K562 (cell line): ENCODE measurements at regions not wholly inside any gene's neighbourhood (a gene's known extent, or its start where the extent isn't known, plus 50 kb on each side); places are given as distances from the start of the nearest gene placed in this dataset.

Source experiments
- ATAC-seq: fragments of 200-7000 bp; cut with Tn5 transposase; 3 replicates; pipeline ENCODE4 v1.9.1; 2020; ENCODE audit warnings: moderate library complexity
- BruUV-seq: library from RNA; stranded (reverse); fragments of 400-500 nt; replicated peaks from 2 replicates; lab custom pipeline; 2021; lab: Mats Ljungman, UMichigan
- CTCF ChIA-PET: fragments of 300-600 bp; formaldehyde crosslinking; extraction: SDS; loops from one replicate; lab custom pipeline; 2021; ENCODE audit warnings: low intra/inter-chr PET ratio; lab: Yijun Ruan, JAX
- POLR2A ChIA-PET: fragments of 300-600, 350-650 bp; sonication (Branson Sonifier 250); formaldehyde crosslinking; extraction: SDS; loops from one replicate; lab custom pipeline; 2021; ENCODE audit warnings: antibody characterized with exemption, inconsistent platforms; lab: Yijun Ruan, JAX
- DNase-seq, 4 experiments: peaks; one replicate each; pipeline versions ENCODE4 v3.0.0 to v3.0.0-alpha.2; 2011 to 2018; ENCODE audit warnings: low spot score in 3 of 4, mixed read lengths in 3 of 4; ENCODE audit errors: extremely low read depth in 1 of 4
- FAIRE-seq: peaks from 2 replicates; lab custom pipeline; 2011; peaks lifted over from hg19 to GRCh38; lab: Jason Lieb, UNC
- H2AFZ ChIP-seq: 2 replicates; pipeline ENCODE4 v1.6.0; 2011; ENCODE audit warnings: low read depth, low read length, control low read depth, inconsistent platforms
- H3K27ac ChIP-seq: fragments of 200-600 bp; 3 replicates; pipeline ENCODE4 v1.8.0; 2011; ENCODE audit warnings: low read depth, mild to moderate bottlenecking, control low read depth, inconsistent platforms, low read length, moderate library complexity, mixed read lengths; ENCODE audit errors: extremely low read depth
- H3K27me3 ChIP-seq, 2 experiments: fragments of 300-600 bp in 1 of 2; 2 replicates in 1 of 2; 3 replicates in 1 of 2; pipeline versions ENCODE4 v1.6.0 to v1.8.0; 2011; ENCODE audit warnings: inconsistent platforms in 2 of 2, low read length in 2 of 2, mild to moderate bottlenecking in 1 of 2, mixed read lengths in 1 of 2, moderate library complexity in 1 of 2; ENCODE audit not compliant: control insufficient read depth in 2 of 2, insufficient read depth in 2 of 2
- H3K36me3 ChIP-seq: fragments of 300-600 bp; 3 replicates; pipeline ENCODE4 v1.8.0; 2011; ENCODE audit warnings: mild to moderate bottlenecking, low read length, inconsistent platforms; ENCODE audit not compliant: control insufficient read depth, insufficient read depth
- H3K4me1 ChIP-seq, 2 experiments: fragments of 200-600 bp in 1 of 2; replicated peaks in 1 of 2; 2 replicates in 1 of 2; 3 replicates in 1 of 2; pipeline versions ENCODE4 v1.5.1 to v1.8.0; 2011; ENCODE audit warnings: inconsistent platforms in 2 of 2, low read length in 2 of 2, mild to moderate bottlenecking in 1 of 2, mixed read lengths in 1 of 2, moderate library complexity in 1 of 2; ENCODE audit not compliant: control insufficient read depth in 2 of 2, insufficient read depth in 2 of 2
- H3K4me2 ChIP-seq: 2 replicates; pipeline ENCODE4 v1.6.1; 2011; ENCODE audit warnings: low read length, control low read depth, inconsistent platforms, mixed read lengths; ENCODE audit not compliant: insufficient read depth
- H3K4me3 ChIP-seq: fragments of 200-600 bp; sonication (generic), shearing (Covaris generic); 2 replicates; pipeline ENCODE4 v1.5.1; 2016; ENCODE audit warnings: control low read depth, inconsistent platforms
- H3K79me2 ChIP-seq: fragments of 200-600 bp; 3 replicates; pipeline ENCODE4 v1.8.0; 2011; ENCODE audit warnings: low read length, inconsistent platforms; ENCODE audit not compliant: control insufficient read depth, insufficient read depth
- H3K9ac ChIP-seq, 2 experiments: 2 replicates each; pipeline versions ENCODE4 v1.6.0 to v1.6.1; 2011; ENCODE audit warnings: low read depth in 2 of 2, low read length in 2 of 2, control low read depth in 1 of 2, inconsistent platforms in 1 of 2, mild to moderate bottlenecking in 1 of 2, mixed read lengths in 1 of 2; ENCODE audit not compliant: insufficient read depth in 1 of 2
- H3K9me1 ChIP-seq: one replicate; pipeline ENCODE4 v1.6.0; 2011; ENCODE audit warnings: inconsistent platforms, mild to moderate bottlenecking, low read length, moderate library complexity; ENCODE audit not compliant: control insufficient read depth, insufficient read depth
- H3K9me3 ChIP-seq: replicated peaks from 2 replicates; pipeline ENCODE4 v1.5.1; 2011; ENCODE audit warnings: low read depth, low read length, inconsistent platforms; ENCODE audit not compliant: control insufficient read depth, insufficient read depth
- H4K20me1 ChIP-seq: replicated peaks from 2 replicates; pipeline ENCODE4 v1.6.1; 2011; ENCODE audit warnings: low read length, inconsistent platforms, mixed read lengths; ENCODE audit not compliant: control insufficient read depth, insufficient read depth
- ARHGAP35 ChIP-seq: fragments of 450-650 bp; IDR thresholded peaks from 2 replicates; pipeline ENCODE4 v1.6.1; 2018; ENCODE audit not compliant: partially characterized antibody
- ELF4 ChIP-seq: fragments of 450-650 bp; formaldehyde crosslinking; IDR thresholded peaks from 2 replicates; pipeline ENCODE4 v1.4.0; 2022; ENCODE audit warnings: missing genetic modification characterization
- FUS ChIP-seq: fragments of 200-400 bp; formaldehyde crosslinking; optimal IDR thresholded peaks from 2 replicates; pipeline ENCODE3; 2017; ENCODE audit warnings: low read depth, low read length
- HDAC1 ChIP-seq, 2 experiments: fragments of 450-650 bp; IDR thresholded peaks; 2 replicates each; pipeline ENCODE4 v1.6.1; 2016 to 2017; ENCODE audit warnings: inconsistent platforms in 1 of 2, mild to moderate bottlenecking in 1 of 2, moderate library complexity in 1 of 2
- MTF1 ChIP-seq: fragments of 250-450 bp; sonication (Bioruptor Pico); IDR thresholded peaks from 2 replicates; pipeline ENCODE4 v1.9.0; 2021; ENCODE audit warnings: moderate library complexity, mild to moderate bottlenecking, inconsistent platforms, borderline replicate concordance
- NCOA2 ChIP-seq, 2 experiments: fragments of 450-650 bp; IDR thresholded peaks; 2 replicates each; pipeline ENCODE4 v1.6.1; 2018; ENCODE audit warnings: mild to moderate bottlenecking in 2 of 2, moderate library complexity in 1 of 2; ENCODE audit not compliant: partially characterized antibody in 2 of 2
- SMARCB1 ChIP-seq: IDR thresholded peaks from 2 replicates; pipeline ENCODE4 v1.6.1; 2011; ENCODE audit warnings: improper control_type of control experiment, low read depth; ENCODE audit not compliant: insufficient read length
- SUPT5H ChIP-seq: fragments of 450-650 bp; IDR thresholded peaks from 2 replicates; pipeline ENCODE4 v1.6.1; 2016
- TCF7 ChIP-seq: sonication (generic); IDR thresholded peaks from 2 replicates; pipeline ENCODE4 v1.6.1; 2016; ENCODE audit warnings: antibody characterized with exemption, borderline replicate concordance
- ZKSCAN8 ChIP-seq: fragments of 200-800 bp; sonication (Bioruptor generic); IDR thresholded peaks from 2 replicates; pipeline ENCODE4 v1.6.1; 2016; ENCODE audit warnings: missing genetic modification characterization, missing compliant biosample characterization
- ZNF121 ChIP-seq: sonication (generic); formaldehyde crosslinking; conservative IDR thresholded peaks from 2 replicates; pipeline ENCODE4 v1.8.0; 2022; ENCODE audit warnings: missing genetic modification reagents
- ZNF444 ChIP-seq: fragments of 250-450 bp; sonication (Bioruptor Pico); IDR thresholded peaks from 2 replicates; pipeline ENCODE4 v1.4.0; 2020; ENCODE audit warnings: mild to moderate bottlenecking, moderate library complexity
- ZNF512 ChIP-seq: IDR thresholded peaks from 2 replicates; pipeline ENCODE4 v1.6.1; 2016; ENCODE audit warnings: missing genetic modification characterization, missing compliant biosample characterization
- ZNF77 ChIP-seq: fragments of 250-450 bp; sonication (Bioruptor Pico); IDR thresholded peaks from 2 replicates; pipeline ENCODE4 v1.5.0; 2020
- WGBS: fragments of 100-300 bp; shearing (Covaris generic); methylation state at CpG from one replicate; pipeline ENCODE4 v1.1.6; 2016; ENCODE audit warnings: low coverage, mixed read lengths; ENCODE audit not compliant: insufficient coverage; ENCODE audit errors: missing lambda C conversion rate; 5-methylcytosine and 5-hydroxymethylcytosine counted together
- in situ Hi-C: fragments of 300-500 bp; cut with MboI; formaldehyde crosslinking; loops from 4 replicates; pipeline ENCODE4 v1.15.0; 2018; ENCODE audit warnings: inconsistent platforms, mixed read lengths
- intact Hi-C: fragments of 100-400 bp; cut with micrococcal nuclease; formaldehyde crosslinking; loops from 2 replicates; pipeline ENCODE4 v1.14.2; 2022
- TF ChIP-seq, protein P1 (sequence below), 2 experiments: IDR thresholded peaks; 2 replicates each; pipeline ENCODE4 v1.6.1; 2012; ENCODE audit warnings: improper control_type of control experiment in 2 of 2, low read depth in 2 of 2, low read length in 2 of 2, borderline replicate concordance in 1 of 2

- DNase-seq (no peak), ATAC-seq (no peak), FAIRE-seq (no peak)
- 0% methylated on average over 1 of the region's 1 CpG for WGBS
- Histone ChIP-seq H3K27me3 (no peaks in the 10 kb centered on the region), H4K20me1 (no peaks in the 10 kb centered on the region), H3K4me1 (no peaks in the 10 kb centered on the region), H3K9me1 (no peaks in the 10 kb centered on the region), H3K4me2 (no peak overlapping the region), H2AFZ (no peak overlapping the region), H3K9me3 (no peaks in the 10 kb centered on the region), H3K4me3 (no peak overlapping the region), H3K9ac (no peak overlapping the region), H3K27ac (no peak overlapping the region), H3K36me3 (no peaks in the 10 kb centered on the region), H3K79me2 (no peaks in the 10 kb centered on the region)
- ChIA-PET POLR2A (no interaction called here), CTCF (no interaction called here)
- no TSS peak for BruUV-seq
- in situ Hi-C loops, result no loop called here
- TF ChIP-seq ZNF77 (CRISPR knock-in tag) (no peak), HDAC1 (IDR thresholded peaks at IDR 0.05) (no peak), MTF1 (CRISPR knock-in tag) (no peak), ZNF121 (CRISPR knock-in tag) (no peak), NCOA2 (IDR thresholded peaks at IDR 0.05; ENCODE audit: partially characterized antibody in 2 of 2) (no peak), ELF4 (CRISPR knock-in tag) (no peak), ARHGAP35 (no peak), FUS (no peak), ZNF444 (CRISPR knock-in tag) (no peak), ZKSCAN8 (no peak), SUPT5H (no peak), ZNF512 (tag) (no peak), TCF7 (no peak), SMARCB1 (no peak)
- TF ChIP-seq, protein P1, sequence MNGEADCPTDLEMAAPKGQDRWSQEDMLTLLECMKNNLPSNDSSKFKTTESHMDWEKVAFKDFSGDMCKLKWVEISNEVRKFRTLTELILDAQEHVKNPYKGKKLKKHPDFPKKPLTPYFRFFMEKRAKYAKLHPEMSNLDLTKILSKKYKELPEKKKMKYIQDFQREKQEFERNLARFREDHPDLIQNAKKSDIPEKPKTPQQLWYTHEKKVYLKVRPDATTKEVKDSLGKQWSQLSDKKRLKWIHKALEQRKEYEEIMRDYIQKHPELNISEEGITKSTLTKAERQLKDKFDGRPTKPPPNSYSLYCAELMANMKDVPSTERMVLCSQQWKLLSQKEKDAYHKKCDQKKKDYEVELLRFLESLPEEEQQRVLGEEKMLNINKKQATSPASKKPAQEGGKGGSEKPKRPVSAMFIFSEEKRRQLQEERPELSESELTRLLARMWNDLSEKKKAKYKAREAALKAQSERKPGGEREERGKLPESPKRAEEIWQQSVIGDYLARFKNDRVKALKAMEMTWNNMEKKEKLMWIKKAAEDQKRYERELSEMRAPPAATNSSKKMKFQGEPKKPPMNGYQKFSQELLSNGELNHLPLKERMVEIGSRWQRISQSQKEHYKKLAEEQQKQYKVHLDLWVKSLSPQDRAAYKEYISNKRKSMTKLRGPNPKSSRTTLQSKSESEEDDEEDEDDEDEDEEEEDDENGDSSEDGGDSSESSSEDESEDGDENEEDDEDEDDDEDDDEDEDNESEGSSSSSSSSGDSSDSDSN (IDR thresholded peaks at IDR 0.05; ENCODE audit: borderline replicate concordance in 1 of 2, low read depth in 2 of 2, low read length in 2 of 2), result no peak
- intact Hi-C loops, result no loop called here
Observed at GRCh38 chr13:106105153-106105552, 430.3 kb downstream of the EFNB2 start.
